Medulla oblongata (tissue), 1 donor: ENCODE measurements at regions not wholly inside any gene's neighbourhood (a gene's known extent, or its start where the extent isn't known, plus 50 kb on each side); places are given as distances from the start of the nearest gene placed in this dataset.
"Not testable (repeated sequence)": the region's sequence is repeated elsewhere in the genome, so short reads cannot be mapped to it uniquely, and the experiment has no call there.

Experiments
- DNase-seq: peaks from one replicate; pipeline ENCODE4 v3.0.0-alpha.2; 2015; ENCODE audit errors: extremely low spot score

DNA sequence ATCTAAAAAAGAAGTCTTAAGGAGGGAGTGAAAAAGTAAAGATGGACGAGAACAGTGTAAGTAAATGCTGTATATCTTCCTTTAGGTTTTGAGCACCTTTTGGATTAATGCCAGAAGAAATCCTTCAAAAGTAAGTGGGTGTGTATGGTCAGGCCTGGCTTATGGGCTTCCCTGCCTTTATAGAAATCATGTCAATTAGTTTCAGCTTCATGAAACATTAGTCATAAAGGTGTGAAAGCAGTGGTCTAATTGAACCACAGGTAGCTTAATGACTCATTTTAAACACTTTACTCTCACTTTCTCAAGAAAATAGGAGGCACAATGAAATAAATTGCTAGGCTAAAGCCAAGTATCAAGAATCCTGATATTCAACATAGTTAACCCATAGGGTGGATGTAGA lies 467.4 kb upstream of the DPPA4 start:
- no peak for DNase-seq

GRCh38 chr3:109806929-109807328 lies 469.6 kb upstream of the DPPA4 start:
- peak; percentile 8 for DNase-seq

DNA sequence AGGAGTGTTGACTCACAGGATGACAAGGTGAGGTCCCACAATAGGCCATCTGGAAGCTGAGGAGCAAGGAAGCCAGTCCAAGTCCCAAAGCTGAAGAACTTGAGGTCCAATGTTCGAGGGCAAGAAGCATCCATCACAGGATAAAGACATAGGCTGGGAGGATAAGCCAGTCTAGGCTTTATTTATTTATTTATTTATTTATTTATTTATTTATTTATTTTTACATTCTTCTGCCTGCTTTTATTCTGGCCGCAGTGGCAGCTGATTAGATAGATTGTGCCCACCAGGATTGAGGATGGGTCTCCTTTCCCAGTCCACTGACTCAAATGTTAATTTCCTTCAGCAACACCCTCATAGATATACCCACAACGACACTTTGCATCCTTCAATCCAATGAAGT lies 472.2 kb upstream of the DPPA4 start:
- no peak for DNase-seq

DNA sequence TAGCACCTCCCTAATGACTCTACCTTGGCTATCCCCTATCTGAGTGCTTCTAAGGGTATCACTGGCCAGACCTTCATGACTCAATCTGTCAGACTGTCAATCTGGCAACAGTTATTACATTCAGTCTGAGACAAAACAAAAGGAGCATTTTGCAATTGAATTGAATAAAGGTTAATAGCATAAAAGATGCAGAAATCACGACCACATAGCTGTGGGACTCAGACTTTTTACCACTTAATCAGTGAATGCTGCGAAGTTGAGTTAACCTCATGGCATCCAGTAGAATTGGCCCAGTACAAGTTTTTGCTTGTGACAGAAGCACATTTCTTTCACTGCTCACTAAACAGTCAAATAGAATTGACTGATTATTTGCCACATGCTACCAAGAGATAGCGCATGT lies 480.7 kb upstream of the DPPA4 start:
- DNase-seq = no peak

GRCh38 chr3:109819734-109820133 lies 482.4 kb upstream of the DPPA4 start:
- no peak for DNase-seq

DNA sequence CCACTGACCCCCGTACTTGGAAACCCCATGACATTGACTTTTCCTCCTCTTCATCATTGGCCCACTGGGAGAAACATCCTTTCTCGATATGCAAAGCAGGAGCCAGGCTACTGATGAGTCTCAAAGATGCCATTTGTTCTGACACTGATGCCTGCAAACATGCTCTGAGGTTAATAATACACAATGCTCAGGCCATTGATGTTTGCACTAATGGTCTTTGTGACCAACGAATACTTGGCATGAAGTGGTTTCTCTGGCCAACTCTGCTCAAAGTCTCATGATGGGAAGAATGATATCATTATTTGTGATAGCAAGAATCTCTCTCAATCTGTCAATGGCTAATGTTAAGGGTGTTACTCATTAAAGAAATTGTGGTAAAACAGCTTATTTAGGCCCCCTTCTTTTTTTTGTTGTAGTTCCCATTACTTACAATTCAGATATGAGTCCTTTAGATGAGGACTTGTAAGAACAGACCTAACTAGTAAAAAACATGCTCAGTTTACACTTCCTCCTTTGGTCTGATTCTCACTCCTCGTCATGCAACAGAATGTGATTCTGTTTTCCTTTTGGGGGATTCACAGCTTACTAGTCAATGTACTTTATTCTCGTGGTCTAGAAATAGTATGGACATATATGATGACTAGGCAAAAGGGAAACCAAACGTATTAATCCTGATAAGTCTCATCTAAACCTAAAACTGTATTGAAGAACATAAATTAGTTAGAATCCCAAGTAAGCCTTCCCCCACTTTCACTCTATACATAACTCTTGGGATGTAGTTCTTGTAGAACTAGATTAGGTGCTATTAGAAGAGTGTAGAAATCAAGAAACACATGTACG lies 488.8 kb upstream of the DPPA4 start:
- DNase-seq = peak; percentile 54

DNA sequence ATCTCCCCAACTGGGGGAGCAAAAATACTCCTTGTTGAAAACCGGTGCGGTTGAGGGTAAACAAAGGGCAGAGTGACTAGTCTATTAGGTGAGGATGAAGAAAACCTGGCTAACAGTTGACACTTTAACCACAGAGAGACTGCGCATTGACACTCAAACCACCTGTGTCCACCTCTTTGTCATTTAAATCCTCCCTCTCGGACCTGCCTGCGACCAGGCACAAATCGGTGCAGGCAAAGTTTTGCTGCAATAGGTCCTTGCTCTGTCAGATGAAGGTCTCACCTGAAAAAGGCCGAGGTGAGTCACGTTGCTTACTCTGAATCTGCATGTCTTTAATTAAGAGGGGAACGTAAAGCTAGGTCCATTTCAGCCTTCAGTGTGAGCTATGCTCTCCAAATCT lies 494.1 kb upstream of the DPPA4 start:
- no peak for DNase-seq

DNA sequence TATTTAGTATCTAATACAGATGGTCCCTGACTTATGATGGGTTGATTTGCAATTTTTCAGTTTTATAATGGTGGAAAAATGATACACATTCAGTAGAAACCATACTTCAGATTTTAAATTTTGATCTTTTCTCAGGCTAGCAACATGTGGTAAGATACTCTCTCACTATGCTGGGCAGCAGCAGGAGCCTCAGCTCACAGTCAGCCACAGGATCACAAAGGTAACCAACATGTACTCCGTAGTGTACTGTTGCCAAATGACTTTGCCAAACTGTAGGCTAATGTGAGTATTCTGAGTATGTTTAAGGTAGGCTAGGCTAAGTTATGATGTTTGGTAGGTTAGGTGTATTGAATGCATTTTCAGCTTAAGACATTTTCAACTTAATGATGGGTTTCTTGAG lies 498.6 kb upstream of the DPPA4 start:
- no peak for DNase-seq

- no peak for DNase-seq
These were observed 514.5 kb upstream of the DPPA4 start for GRCh38 chr3:109851854-109852253.

DNA sequence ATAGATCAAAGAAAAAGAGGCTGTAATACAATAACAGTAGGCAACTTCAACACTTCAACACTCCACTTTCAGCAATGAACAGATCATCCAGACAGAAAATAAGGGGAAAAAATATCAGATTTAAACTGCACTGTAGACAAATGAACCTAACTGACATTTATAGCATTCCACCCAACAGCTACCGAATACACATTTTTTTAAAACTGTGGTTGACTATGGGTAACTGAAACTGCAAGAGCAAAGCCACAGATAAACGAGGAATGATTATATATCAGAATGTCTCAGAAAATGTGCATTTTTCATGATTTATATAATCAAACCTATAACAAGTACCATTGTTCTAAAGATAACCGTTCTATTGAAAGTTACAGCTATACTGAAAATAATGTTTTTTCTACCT lies 514.9 kb upstream of the DPPA4 start:
- no peak for DNase-seq

GRCh38 chr3:109853077-109853731 lies 515.9 kb upstream of the DPPA4 start:
- no peak for DNase-seq

GRCh38 chr3:109863701-109864100 lies 526.4 kb upstream of the DPPA4 start:
- DNase-seq = no peak

DNA sequence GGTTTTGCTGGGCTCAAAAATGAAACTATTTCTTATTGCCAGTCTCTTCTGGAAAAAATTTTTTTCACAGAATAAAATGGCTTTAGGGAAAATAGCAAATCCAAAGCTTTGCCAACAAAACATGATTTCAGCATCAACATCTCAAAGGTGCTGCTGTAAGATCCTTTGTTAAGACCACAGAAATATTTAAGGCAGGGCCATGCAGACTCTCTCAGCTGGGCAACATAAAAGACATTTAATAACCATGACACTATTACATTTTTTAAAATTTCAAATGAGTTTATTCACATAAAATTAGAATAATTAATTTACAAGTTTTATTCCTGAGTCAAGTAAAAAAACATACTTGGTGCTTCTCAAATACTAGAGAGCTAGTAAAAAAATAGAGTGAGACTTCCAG lies 527.1 kb upstream of the DPPA4 start:
- no peak for DNase-seq

GRCh38 chr3:109869586-109869985 lies 532.2 kb upstream of the DPPA4 start:
- DNase-seq = no peak

GRCh38 chr3:109874896-109875708 lies 537.8 kb upstream of the DPPA4 start:
- no peak for DNase-seq

DNA sequence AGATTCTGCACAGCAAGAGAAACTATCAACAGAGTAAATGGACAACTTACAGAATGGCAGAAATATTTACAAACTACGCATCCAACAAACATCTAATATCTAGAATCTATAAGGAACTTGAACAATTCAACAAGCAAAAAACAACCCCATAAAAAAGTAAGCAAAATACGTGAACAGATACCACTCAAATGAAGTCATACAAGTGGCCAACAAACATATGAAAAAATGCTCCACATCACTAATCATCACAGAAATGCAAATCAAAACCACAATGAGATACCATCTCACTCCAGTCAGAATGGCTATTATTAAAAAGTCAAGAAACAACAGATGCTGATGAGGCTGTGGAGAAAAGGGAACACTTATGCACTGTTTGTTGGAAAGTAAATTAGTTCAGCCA lies 540.3 kb upstream of the DPPA4 start:
- not testable (repeated sequence) for DNase-seq

DNA sequence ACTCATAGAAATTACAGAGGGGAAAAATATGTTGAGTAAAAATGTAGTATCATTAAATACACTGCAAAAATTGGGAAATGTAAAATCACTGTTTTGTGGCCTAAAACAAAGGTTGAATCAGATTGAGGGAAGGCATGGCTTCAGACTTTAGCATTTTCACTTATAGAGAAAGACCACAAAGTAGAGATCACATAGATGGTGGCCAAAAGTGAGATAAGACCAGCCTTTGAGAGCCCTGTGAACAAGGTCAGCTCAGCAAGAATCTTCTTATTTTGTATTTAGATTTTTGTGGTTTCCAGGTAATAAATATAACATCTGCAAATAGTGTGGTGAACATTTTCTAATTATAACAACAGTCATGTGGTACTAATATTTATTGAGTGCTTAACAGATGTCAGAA lies 544.8 kb upstream of the DPPA4 start:
- DNase-seq = no peak

GRCh38 chr3:109887293-109887692 lies 549.9 kb upstream of the DPPA4 start:
- DNase-seq = no peak

- DNase-seq = no peak
These were observed 550.7 kb upstream of the DPPA4 start for GRCh38 chr3:109888026-109888425.

- no peak for DNase-seq
These were observed 560.4 kb upstream of the DPPA4 start for GRCh38 chr3:109897734-109898133.

DNA sequence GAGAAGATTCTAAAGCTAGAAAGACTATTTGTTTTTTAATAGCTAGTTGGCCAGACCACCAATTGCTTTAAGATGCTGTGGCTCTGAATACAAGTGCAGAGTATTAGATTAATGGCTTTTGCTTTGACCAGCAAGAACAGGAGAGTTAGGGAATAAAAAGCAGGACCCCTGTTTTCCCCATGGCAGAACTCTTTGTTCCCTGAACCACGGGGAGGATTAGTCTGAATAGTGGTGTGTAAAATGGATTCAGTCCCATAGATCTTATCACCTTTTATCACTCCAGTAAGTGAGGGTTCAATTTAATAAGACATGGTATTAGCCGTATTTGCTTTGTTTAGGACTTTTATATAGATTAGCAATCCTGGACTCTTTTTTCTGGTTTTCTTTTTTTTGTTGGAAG lies 562.6 kb upstream of the DPPA4 start:
- no peak for DNase-seq

DNA sequence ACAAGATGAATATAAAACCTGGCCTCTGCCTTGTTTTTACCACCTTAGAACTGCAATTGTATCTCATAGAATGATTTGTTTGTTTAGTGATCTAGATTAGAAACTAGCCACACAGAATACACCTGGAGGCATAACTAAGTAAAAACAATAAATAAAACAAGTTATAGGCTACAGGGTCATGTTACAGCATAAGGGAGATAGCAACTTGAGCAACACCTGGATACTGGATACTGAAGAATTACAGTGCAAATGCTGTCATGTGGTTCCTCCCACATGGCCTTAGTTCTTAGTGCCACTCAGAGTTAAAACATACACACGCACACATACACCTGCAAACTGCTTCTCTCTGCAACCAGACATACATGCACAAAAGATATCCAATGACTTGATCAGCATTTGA lies 563.4 kb upstream of the DPPA4 start:
- DNase-seq = no peak

DNA sequence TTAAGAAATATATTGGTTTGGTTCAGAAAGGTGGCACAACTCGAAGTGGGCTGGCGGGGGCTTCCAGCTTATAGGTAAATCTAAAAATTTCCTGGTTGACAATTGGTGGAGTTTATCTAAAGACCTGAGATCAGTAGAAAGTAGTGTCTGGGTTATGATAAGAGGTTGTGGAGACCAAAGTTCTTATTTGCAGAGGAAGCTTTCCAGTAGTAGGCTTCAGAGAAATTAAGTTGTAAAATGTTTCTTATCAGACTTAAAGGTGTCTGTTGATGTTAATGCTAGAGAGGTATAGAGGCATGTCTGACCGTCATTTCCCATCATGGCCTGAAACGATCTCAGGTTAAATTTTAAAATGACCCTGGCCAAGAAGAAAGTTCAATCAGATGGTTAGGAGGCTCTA lies 565.2 kb upstream of the DPPA4 start:
- no peak for DNase-seq
